ENCODE measurements at regions not wholly inside any gene's neighbourhood (a gene's known extent, or its start where the extent isn't known, plus 50 kb on each side); places are given as distances from the start of the nearest gene placed in this dataset.
A peak's percentile ranks its signal among the peaks of the same experiment; 100 is the strongest.

- POLR2A ChIA-PET, result no interaction called here
- H3K4me3 Mint-ChIP-seq (ENCODE audit: unreplicated experiment), result peak overlapping the region; percentile 87
- H3K9me3 Mint-ChIP-seq (ENCODE audit: unreplicated experiment), result no peaks in the 10 kb centered on the region
- no TSS peak for BruUV-seq (replicated peaks)
- Histone ChIP-seq H3K36me3 (ENCODE audit: control insufficient read depth, insufficient read depth, low read length) (no peaks in the 10 kb centered on the region), H3K4me3 (ENCODE audit: low read depth, low read length) (no peak overlapping the region; the same call in 1 of the 2 replicates), H3K9me3 (no peaks in the 10 kb centered on the region), H3K27me3 (replicated peaks; ENCODE audit: control insufficient read depth, insufficient read depth, low read length) (no peaks in the 10 kb centered on the region; the same call in 1 of the 2 replicates), H3K4me1 (no peaks in the 10 kb centered on the region)
- no peak for TF ChIP-seq CTCF (IDR thresholded peaks at IDR 0.05; ENCODE audit: insufficient read depth in 1 of 2, low read depth in 1 of 2, low read length in 1 of 2, severe bottlenecking in 1 of 2, unreplicated experiment in 1 of 2)
- H3K27me3 Mint-ChIP-seq (ENCODE audit: insufficient read depth, unreplicated experiment), result peaks cover 6% of the 10 kb centered on the region
- no peak overlapping the region for H3K27ac Mint-ChIP-seq (ENCODE audit: unreplicated experiment)
- H3K4me1 Mint-ChIP-seq (ENCODE audit: low read depth, unreplicated experiment), result peaks cover 11% of the 10 kb centered on the region
- DNase-seq, result peak in 1 of 2 experiments; percentile 50
- H3K36me3 Mint-ChIP-seq (ENCODE audit: insufficient read depth, unreplicated experiment), result peaks cover 6% of the 10 kb centered on the region
- CTCF ChIA-PET, result interaction anchor here (0.6 to 4.0 kb wide), 6 partner anchors 9 to 296 kb away, joined by 3 to 29 read pairs (median 4); partner anchors contain the start of gene TAF1A
- intact Hi-C loops (cut with micrococcal nuclease; ENCODE audit: unreplicated experiment), result loop anchor here (1.0 to 2.0 kb wide), 7 partner anchors 56 to 248 kb away; partner anchors contain the start of gene TAF1A
Measured at GRCh38 chr1:222464841-222465210, 83.1 kb downstream of the HHIPL2 start.

- BruUV-seq (replicated peaks), result no TSS peak
- H3K4me1 Mint-ChIP-seq (ENCODE audit: low read depth, unreplicated experiment), result peaks cover 11% of the 10 kb centered on the region
- CTCF ChIA-PET, result interaction anchor here (4.0 kb wide), 1 partner anchor 171 kb away, joined by 29 read pairs; no protein-coding TSS in a partner anchor
- no peak overlapping the region for H3K27ac Mint-ChIP-seq (ENCODE audit: unreplicated experiment)
- intact Hi-C loops (cut with micrococcal nuclease; ENCODE audit: unreplicated experiment), result no loop called here
- POLR2A ChIA-PET, result no interaction called here
- no peak for TF ChIP-seq CTCF (IDR thresholded peaks at IDR 0.05; ENCODE audit: insufficient read depth in 1 of 2, low read depth in 1 of 2, low read length in 1 of 2, severe bottlenecking in 1 of 2, unreplicated experiment in 1 of 2)
- DNase-seq, result no peak
- peaks cover under 1% of the 10 kb centered on the region; the same call in 1 of the 2 replicates for H3K9me3 ChIP-seq
- H3K36me3 Mint-ChIP-seq (ENCODE audit: insufficient read depth, unreplicated experiment), result peaks cover 6% of the 10 kb centered on the region
- no peaks in the 10 kb centered on the region; the same call in 1 of the 2 replicates for H3K27me3 ChIP-seq (replicated peaks; ENCODE audit: control insufficient read depth, insufficient read depth, low read length)
- H3K9me3 Mint-ChIP-seq (ENCODE audit: unreplicated experiment), result peaks cover 9% of the 10 kb centered on the region
- peaks cover 6% of the 10 kb centered on the region for H3K27me3 Mint-ChIP-seq (ENCODE audit: insufficient read depth, unreplicated experiment)
- H3K4me1 ChIP-seq, result no peaks in the 10 kb centered on the region
- H3K36me3 ChIP-seq (ENCODE audit: control insufficient read depth, insufficient read depth, low read length), result no peaks in the 10 kb centered on the region
- no peak overlapping the region for H3K4me3 Mint-ChIP-seq (ENCODE audit: unreplicated experiment)
- H3K4me3 ChIP-seq (ENCODE audit: low read depth, low read length), result no peak overlapping the region
Measured at GRCh38 chr1:222463059-222463730, 84.7 kb downstream of the HHIPL2 start.

- H3K36me3 ChIP-seq (ENCODE audit: control insufficient read depth, insufficient read depth, low read length), result no peaks in the 10 kb centered on the region
- H3K9me3 ChIP-seq, result peaks cover 7% of the 10 kb centered on the region; the same call in 1 of the 2 replicates
- H3K4me3 Mint-ChIP-seq (ENCODE audit: unreplicated experiment), result no peak overlapping the region
- intact Hi-C loops (cut with micrococcal nuclease; ENCODE audit: unreplicated experiment), result no loop called here
- peaks cover 14% of the 10 kb centered on the region for H3K9me3 Mint-ChIP-seq (ENCODE audit: unreplicated experiment)
- ChIA-PET CTCF (interaction anchor here (4.0 kb wide), 1 partner anchor 172 kb away, joined by 29 read pairs; no protein-coding TSS in a partner anchor), POLR2A (no interaction called here)
- H3K36me3 Mint-ChIP-seq (ENCODE audit: insufficient read depth, unreplicated experiment), result peaks cover 6% of the 10 kb centered on the region
- BruUV-seq (replicated peaks), result no TSS peak
- peaks cover 6% of the 10 kb centered on the region for H3K27me3 Mint-ChIP-seq (ENCODE audit: insufficient read depth, unreplicated experiment)
- no peak for DNase-seq
- no peaks in the 10 kb centered on the region for H3K4me1 ChIP-seq
- no peak overlapping the region for H3K4me3 ChIP-seq (ENCODE audit: low read depth, low read length)
- no peaks in the 10 kb centered on the region; the same call in 1 of the 2 replicates for H3K27me3 ChIP-seq (replicated peaks; ENCODE audit: control insufficient read depth, insufficient read depth, low read length)
- peaks cover 11% of the 10 kb centered on the region for H3K4me1 Mint-ChIP-seq (ENCODE audit: low read depth, unreplicated experiment)
- TF ChIP-seq CTCF (IDR thresholded peaks at IDR 0.05; ENCODE audit: insufficient read depth in 1 of 2, low read depth in 1 of 2, low read length in 1 of 2, severe bottlenecking in 1 of 2, unreplicated experiment in 1 of 2), result no peak
- H3K27ac Mint-ChIP-seq (ENCODE audit: unreplicated experiment), result no peak overlapping the region
Measured at GRCh38 chr1:222462601-222463000, 85.3 kb downstream of the HHIPL2 start.

Measured in Caco-2 (cell line).